ENCODE measurements at regions not wholly inside any gene's neighbourhood (a gene's known extent, or its start where the extent isn't known, plus 50 kb on each side); places are given as distances from the start of the nearest gene placed in this dataset.

DNA sequence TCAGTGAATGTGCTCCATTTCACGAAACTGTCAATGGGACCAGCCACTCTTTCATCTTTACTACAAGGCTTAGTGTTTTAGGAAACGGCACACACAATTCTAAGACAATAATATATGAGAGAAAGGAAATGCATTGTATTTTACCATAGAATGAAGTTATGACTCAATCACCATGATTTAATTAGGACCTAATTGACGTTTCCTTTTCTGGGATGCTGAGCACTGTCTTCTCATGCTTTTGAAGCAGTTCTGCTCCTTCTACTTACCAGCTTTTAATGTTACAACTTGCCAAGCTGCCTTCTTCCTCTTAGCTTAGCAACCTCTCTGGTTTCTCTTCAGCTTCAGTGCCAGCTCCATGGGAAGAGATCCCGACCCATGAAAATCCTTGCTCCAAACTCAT is 94.3 kb upstream of the SERPINE2 start:
- no peaks in the 10 kb centered on the region for H3K4me1 Mint-ChIP-seq
- no peak for TF ChIP-seq CTCF (IDR thresholded peaks at IDR 0.05)
- no peak for TF ChIP-seq EZH2 (IDR thresholded peaks at IDR 0.05)
- no peak for TF ChIP-seq EZH2phosphoT487 (IDR thresholded peaks at IDR 0.05)
- Histone ChIP-seq H3K27ac (no peak overlapping the region), H3K36me3 (no peaks in the 10 kb centered on the region), H3K4me1 (no peaks in the 10 kb centered on the region), H3K9me3 (ENCODE audit: low read depth) (no peaks in the 10 kb centered on the region), H3F3A (ENCODE audit: low read depth) (no peaks in the 10 kb centered on the region), H3K27me3 (no peaks in the 10 kb centered on the region), H3K9ac (no peak overlapping the region), H2AFZ (replicated peaks) (no peak overlapping the region), H3K79me2 (ENCODE audit: low read depth) (no peaks in the 10 kb centered on the region), H4K20me1 (ENCODE audit: low read depth) (no peaks in the 10 kb centered on the region), H3K4me2 (no peak overlapping the region), H3K4me3 (no peak overlapping the region)
- H3K27ac Mint-ChIP-seq, result no peak overlapping the region
- no peaks in the 10 kb centered on the region for H3K27me3 Mint-ChIP-seq (ENCODE audit: insufficient read depth, low read depth)
- H3K9me3 Mint-ChIP-seq, result no peaks in the 10 kb centered on the region
- no peak for DNase-seq (ENCODE audit: low spot score)
- no peaks in the 10 kb centered on the region for H3K36me3 Mint-ChIP-seq
- no peak overlapping the region for H3K4me3 Mint-ChIP-seq

DNA sequence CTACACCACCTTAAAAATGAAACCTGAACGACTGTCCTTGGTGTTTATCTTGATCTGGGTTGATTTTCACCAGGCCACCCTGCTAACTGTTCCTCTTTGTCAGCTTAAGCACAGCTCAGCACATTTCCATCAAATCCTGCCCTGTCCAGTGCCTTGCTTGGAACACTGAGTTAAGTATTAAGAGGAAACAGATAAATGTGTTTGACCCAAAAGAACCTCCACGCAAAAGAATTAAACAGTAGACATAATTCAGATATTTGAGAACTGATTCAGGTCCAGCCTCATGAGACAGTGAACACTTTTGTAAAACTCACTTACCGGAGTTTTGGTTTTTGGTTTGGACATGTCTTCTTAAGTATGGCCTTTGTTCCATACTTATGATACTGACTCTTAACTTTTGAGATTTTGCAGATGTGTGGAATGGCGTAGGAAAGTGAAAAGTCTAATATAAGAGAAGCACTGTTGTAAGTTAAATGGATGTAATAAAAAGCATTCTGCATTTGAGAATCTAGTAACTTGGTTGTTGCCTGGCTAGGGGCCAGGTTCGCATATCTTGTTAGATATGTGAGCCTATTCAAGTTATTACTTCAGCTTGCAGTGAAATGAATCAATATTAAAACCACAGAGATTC is 88.9 kb upstream of the SERPINE2 start:
- Histone ChIP-seq H3K36me3 (no peaks in the 10 kb centered on the region), H3F3A (ENCODE audit: low read depth) (no peaks in the 10 kb centered on the region), H3K79me2 (ENCODE audit: low read depth) (no peaks in the 10 kb centered on the region), H4K20me1 (ENCODE audit: low read depth) (no peaks in the 10 kb centered on the region), H3K9ac (no peak overlapping the region), H3K4me1 (no peaks in the 10 kb centered on the region), H3K9me3 (ENCODE audit: low read depth) (no peaks in the 10 kb centered on the region), H3K4me2 (no peak overlapping the region), H3K27me3 (no peaks in the 10 kb centered on the region), H2AFZ (replicated peaks) (no peak overlapping the region), H3K4me3 (no peak overlapping the region), H3K27ac (no peak overlapping the region)
- H3K4me1 Mint-ChIP-seq, result no peaks in the 10 kb centered on the region
- DNase-seq (ENCODE audit: low spot score), result no peak
- H3K36me3 Mint-ChIP-seq, result no peaks in the 10 kb centered on the region
- H3K9me3 Mint-ChIP-seq, result no peaks in the 10 kb centered on the region
- no peak overlapping the region for H3K4me3 Mint-ChIP-seq
- TF ChIP-seq EZH2 (IDR thresholded peaks at IDR 0.05) (no peak), EZH2phosphoT487 (IDR thresholded peaks at IDR 0.05) (no peak), CTCF (IDR thresholded peaks at IDR 0.05) (no peak)
- H3K27me3 Mint-ChIP-seq (ENCODE audit: insufficient read depth, low read depth), result no peaks in the 10 kb centered on the region
- H3K27ac Mint-ChIP-seq, result no peak overlapping the region

GRCh38 chr2:224126440-224126839 is 87.4 kb upstream of the SERPINE2 start:
- DNase-seq (ENCODE audit: low spot score), result no peak
- Histone ChIP-seq H3F3A (ENCODE audit: low read depth) (no peaks in the 10 kb centered on the region), H3K4me1 (no peaks in the 10 kb centered on the region), H3K79me2 (ENCODE audit: low read depth) (no peaks in the 10 kb centered on the region), H3K9me3 (ENCODE audit: low read depth) (no peaks in the 10 kb centered on the region), H2AFZ (replicated peaks) (no peak overlapping the region), H3K4me3 (no peak overlapping the region), H4K20me1 (ENCODE audit: low read depth) (no peaks in the 10 kb centered on the region), H3K27ac (no peak overlapping the region), H3K4me2 (no peak overlapping the region), H3K36me3 (no peaks in the 10 kb centered on the region), H3K9ac (no peak overlapping the region), H3K27me3 (no peaks in the 10 kb centered on the region)
- H3K4me1 Mint-ChIP-seq, result no peaks in the 10 kb centered on the region
- no peak overlapping the region for H3K4me3 Mint-ChIP-seq
- no peaks in the 10 kb centered on the region for H3K9me3 Mint-ChIP-seq
- no peak overlapping the region for H3K27ac Mint-ChIP-seq
- H3K36me3 Mint-ChIP-seq, result no peaks in the 10 kb centered on the region
- no peaks in the 10 kb centered on the region for H3K27me3 Mint-ChIP-seq (ENCODE audit: insufficient read depth, low read depth)
- no peak for TF ChIP-seq EZH2phosphoT487 (IDR thresholded peaks at IDR 0.05)
- no peak for TF ChIP-seq EZH2 (IDR thresholded peaks at IDR 0.05)
- no peak for TF ChIP-seq CTCF (IDR thresholded peaks at IDR 0.05)
